ENCODE measurements at regions not wholly inside any gene's neighbourhood (a gene's known extent, or its start where the extent isn't known, plus 50 kb on each side); places are given as distances from the start of the nearest gene placed in this dataset.

GRCh38 chr11:92524542-92524941 is 299.9 kb downstream of the FAT3 start:
- in situ Hi-C loops (cut with HindIII; ENCODE audit: low sequenced_read_pairs), result no loop called here

- in situ Hi-C loops (cut with HindIII; ENCODE audit: low sequenced_read_pairs), result loop anchor here (5.0 kb wide), 1 partner anchor 85 kb away; no protein-coding TSS in a partner anchor
These were observed 302.8 kb downstream of the FAT3 start for GRCh38 chr11:92527467-92527866.

- in situ Hi-C loops (cut with HindIII; ENCODE audit: low sequenced_read_pairs), result loop anchor here (5.0 kb wide), 1 partner anchor 86 kb away; no protein-coding TSS in a partner anchor
These were observed 303.4 kb downstream of the FAT3 start for GRCh38 chr11:92528001-92528400.

- in situ Hi-C loops (cut with HindIII; ENCODE audit: low sequenced_read_pairs), result no loop called here
These were observed 306.6 kb downstream of the FAT3 start for GRCh38 chr11:92531065-92531739.

- in situ Hi-C loops (cut with HindIII; ENCODE audit: low sequenced_read_pairs), result no loop called here
These were observed 309.2 kb downstream of the FAT3 start for GRCh38 chr11:92533657-92534335.

- in situ Hi-C loops (cut with HindIII; ENCODE audit: low sequenced_read_pairs), result no loop called here
These were observed 312.3 kb downstream of the FAT3 start for GRCh38 chr11:92536883-92537282.

- in situ Hi-C loops (cut with HindIII; ENCODE audit: low sequenced_read_pairs), result no loop called here
These were observed 315.5 kb downstream of the FAT3 start for GRCh38 chr11:92540096-92540495.

- in situ Hi-C loops (cut with HindIII; ENCODE audit: low sequenced_read_pairs), result no loop called here
These were observed 321.4 kb downstream of the FAT3 start for GRCh38 chr11:92545906-92546471.

GRCh38 chr11:92546603-92547002 is 322.0 kb downstream of the FAT3 start:
- in situ Hi-C loops (cut with HindIII; ENCODE audit: low sequenced_read_pairs), result no loop called here

- in situ Hi-C loops (cut with HindIII; ENCODE audit: low sequenced_read_pairs), result no loop called here
These were observed 325.8 kb downstream of the FAT3 start for GRCh38 chr11:92550411-92550810.

GRCh38 chr11:92550871-92551270 is 326.3 kb downstream of the FAT3 start:
- in situ Hi-C loops (cut with HindIII; ENCODE audit: low sequenced_read_pairs), result no loop called here

GRCh38 chr11:92552942-92553341 is 328.3 kb downstream of the FAT3 start:
- in situ Hi-C loops (cut with HindIII; ENCODE audit: low sequenced_read_pairs), result no loop called here

GRCh38 chr11:92554688-92555087 is 330.1 kb downstream of the FAT3 start:
- in situ Hi-C loops (cut with HindIII; ENCODE audit: low sequenced_read_pairs), result no loop called here

- in situ Hi-C loops (cut with HindIII; ENCODE audit: low sequenced_read_pairs), result no loop called here
These were observed 331.8 kb downstream of the FAT3 start for GRCh38 chr11:92556431-92556830.

- in situ Hi-C loops (cut with HindIII; ENCODE audit: low sequenced_read_pairs), result no loop called here
These were observed 333.3 kb downstream of the FAT3 start for GRCh38 chr11:92557879-92558278.

- in situ Hi-C loops (cut with HindIII; ENCODE audit: low sequenced_read_pairs), result no loop called here
These were observed 333.7 kb downstream of the FAT3 start for GRCh38 chr11:92558323-92558722.

- in situ Hi-C loops (cut with HindIII; ENCODE audit: low sequenced_read_pairs), result no loop called here
These were observed 345.1 kb downstream of the FAT3 start for GRCh38 chr11:92569726-92570125.

- in situ Hi-C loops (cut with HindIII; ENCODE audit: low sequenced_read_pairs), result no loop called here
These were observed 347.9 kb downstream of the FAT3 start for GRCh38 chr11:92572559-92572958.

- in situ Hi-C loops (cut with HindIII; ENCODE audit: low sequenced_read_pairs), result no loop called here
These were observed 351.7 kb downstream of the FAT3 start for GRCh38 chr11:92576315-92576714.

- in situ Hi-C loops (cut with HindIII; ENCODE audit: low sequenced_read_pairs), result no loop called here
These were observed 356.3 kb downstream of the FAT3 start for GRCh38 chr11:92580908-92581307.

GRCh38 chr11:92588393-92588792 is 363.8 kb downstream of the FAT3 start:
- in situ Hi-C loops (cut with HindIII; ENCODE audit: low sequenced_read_pairs), result no loop called here

- in situ Hi-C loops (cut with HindIII; ENCODE audit: low sequenced_read_pairs), result no loop called here
These were observed 364.9 kb downstream of the FAT3 start for GRCh38 chr11:92589512-92589911.

Measured in endothelial cell of hepatic sinusoid (primary cell).